Forelimb muscle (tissue), 1 donor: ENCODE measurements at regions not wholly inside any gene's neighbourhood (a gene's known extent, or its start where the extent isn't known, plus 50 kb on each side); places are given as distances from the start of the nearest gene placed in this dataset.

ENCODE experiments used
- DNase-seq: peaks from one replicate; pipeline ENCODE4 v3.0.0-alpha.2; 2013; ENCODE audit warnings: low read depth

- DNase-seq, result no peak
Observed at GRCh38 chr18:76573325-76574025, 78.4 kb upstream of the ZNF516 start.

DNA sequence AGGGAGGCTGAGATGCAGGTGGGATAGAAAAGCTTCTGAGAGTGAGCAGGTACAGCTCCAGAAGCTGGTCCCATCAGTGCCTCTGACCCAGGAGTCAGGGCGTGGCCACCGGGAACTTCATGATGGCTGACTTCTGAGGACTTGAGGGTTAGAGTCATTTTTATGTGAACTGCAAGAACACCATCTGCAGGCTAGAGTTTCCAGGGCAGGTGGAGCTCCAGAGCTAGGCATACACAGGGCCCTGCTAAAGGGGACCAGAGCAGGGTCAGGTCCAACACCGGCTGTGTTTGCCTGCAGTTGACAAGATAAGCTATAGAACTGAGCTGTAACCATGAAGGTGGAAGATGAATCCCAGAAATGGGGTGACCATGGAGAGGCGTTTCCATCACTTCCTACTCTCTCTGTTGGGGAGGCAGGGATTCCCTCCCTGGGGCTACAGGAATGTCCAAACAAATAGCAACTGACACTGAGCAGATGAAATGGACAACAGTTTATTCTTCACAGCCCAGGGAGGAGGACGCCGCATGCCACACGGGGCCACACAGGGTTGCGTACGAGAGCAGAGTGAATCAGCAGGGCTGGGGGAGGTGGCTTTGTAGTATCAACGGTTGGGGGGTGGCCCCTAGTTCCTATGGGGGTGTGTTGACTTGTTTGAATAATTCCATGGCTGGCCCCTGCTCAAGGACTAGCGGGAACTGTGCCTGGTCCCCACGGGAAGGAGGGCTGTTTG, 77.6 kb upstream of the ZNF516 start:
- DNase-seq, result no peak

DNA sequence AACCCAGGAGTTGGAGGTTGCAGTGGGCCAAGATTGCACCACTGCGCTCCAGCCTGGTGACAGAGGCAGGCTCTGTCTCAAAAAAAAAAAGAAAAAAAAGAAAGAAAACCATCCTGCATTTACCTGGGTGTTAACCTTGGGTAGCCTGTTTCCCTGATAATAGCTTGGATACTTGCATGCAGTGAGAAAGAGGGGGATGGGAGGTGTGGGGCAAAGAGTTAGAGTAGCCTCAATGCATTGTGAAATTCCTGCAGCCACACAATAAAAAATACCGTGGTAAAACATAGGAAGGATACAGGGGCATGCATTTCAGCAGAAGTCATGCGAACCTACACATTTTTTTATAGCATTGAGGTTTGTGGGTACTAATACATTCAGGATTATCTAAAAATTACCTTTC, 76.6 kb upstream of the ZNF516 start:
- DNase-seq, result no peak

DNA sequence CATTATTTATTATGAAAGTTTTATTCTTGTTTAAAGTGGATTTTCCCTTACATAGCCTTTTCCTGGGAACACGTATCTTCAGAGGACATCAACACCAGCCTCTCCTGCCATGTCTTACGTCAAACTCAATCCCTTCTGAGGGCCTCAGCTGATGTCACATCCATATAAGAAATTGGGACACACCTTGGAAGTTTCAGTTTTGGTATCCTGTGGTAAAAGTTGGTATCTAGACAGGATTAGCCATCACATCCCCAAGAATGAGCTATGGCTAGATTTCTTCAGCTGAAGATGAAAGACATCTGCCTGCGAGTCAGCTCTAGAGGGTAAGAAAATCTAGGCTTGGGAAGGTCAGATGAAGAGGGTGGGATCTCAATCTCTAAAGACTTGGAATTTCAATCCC, 75.8 kb upstream of the ZNF516 start:
- no peak for DNase-seq

GRCh38 chr18:76569644-76570419, 74.8 kb upstream of the ZNF516 start:
- DNase-seq, result no peak

GRCh38 chr18:76568731-76569130, 73.7 kb upstream of the ZNF516 start:
- no peak for DNase-seq

- no peak for DNase-seq
Observed at GRCh38 chr18:76567835-76568445, 72.9 kb upstream of the ZNF516 start.

DNA sequence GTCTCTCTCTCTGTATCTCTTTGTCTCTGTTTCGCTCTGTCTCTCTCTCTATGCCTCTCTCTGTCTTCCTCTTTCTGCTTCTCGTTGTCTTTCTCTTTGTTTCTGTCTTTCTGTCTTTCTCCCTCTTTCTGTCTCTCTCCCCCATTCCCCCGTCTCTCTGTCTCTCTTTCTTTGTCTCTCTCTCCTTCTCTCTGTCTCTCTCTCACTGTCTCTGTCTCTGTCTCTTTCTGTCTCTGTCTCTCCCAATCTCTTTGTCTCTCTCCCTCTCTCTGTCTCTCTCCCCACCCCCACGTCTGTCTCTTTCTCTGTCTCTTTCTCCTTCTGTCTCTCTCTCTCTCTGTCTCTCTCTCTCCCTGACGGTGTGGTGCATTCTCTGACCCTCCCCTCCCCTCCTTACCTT, 71.9 kb upstream of the ZNF516 start:
- no peak for DNase-seq

- DNase-seq, result peak; percentile 86
Observed at GRCh38 chr18:76565238-76566173, 70.5 kb upstream of the ZNF516 start.

DNA sequence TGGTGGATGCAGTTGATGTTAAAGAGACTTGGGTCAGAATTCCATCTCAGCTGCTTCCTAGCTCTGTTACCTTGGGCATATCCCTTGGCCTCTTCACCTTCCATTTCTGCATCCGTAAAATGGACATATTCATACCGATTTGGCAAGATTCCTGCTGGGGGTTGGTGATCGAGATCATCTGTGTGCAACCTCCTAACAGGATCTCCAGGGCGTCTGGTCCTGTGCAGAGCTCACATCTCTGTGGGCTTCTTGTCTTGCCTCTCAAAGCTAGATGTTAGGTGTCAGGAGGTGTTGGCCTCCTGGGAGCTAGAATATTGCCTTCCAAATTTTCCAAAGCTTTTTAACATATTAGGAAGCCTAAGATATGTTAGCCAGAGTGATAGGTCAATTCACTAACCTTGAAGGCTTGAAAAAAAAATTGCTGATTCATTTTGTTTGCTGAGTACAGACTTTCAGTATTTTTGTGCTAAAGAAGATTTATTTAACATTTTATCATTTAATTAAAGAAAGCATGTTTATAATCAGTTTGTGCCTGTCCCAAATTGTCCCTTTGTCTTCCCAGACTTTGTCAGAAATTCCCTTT, 69.7 kb upstream of the ZNF516 start:
- no peak for DNase-seq

DNA sequence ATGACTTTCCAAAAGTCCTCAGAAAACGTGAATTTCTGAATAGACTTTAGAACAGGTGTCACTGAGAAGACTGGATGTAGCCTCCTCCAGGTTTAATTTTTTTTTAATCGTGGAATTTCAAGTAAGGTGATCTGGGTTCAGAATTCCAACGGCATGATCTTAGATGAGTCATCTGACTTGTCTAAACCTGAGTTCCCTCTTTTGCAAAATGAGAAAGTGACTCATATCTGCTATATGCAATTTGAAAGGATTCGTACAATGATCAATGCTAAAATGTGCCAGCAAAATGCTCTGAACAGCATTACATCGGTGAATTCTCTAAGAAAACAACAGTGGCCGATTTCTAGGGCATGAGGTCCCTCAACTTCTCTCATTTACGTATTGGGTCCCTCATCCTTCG, 69.1 kb upstream of the ZNF516 start:
- no peak for DNase-seq

DNA sequence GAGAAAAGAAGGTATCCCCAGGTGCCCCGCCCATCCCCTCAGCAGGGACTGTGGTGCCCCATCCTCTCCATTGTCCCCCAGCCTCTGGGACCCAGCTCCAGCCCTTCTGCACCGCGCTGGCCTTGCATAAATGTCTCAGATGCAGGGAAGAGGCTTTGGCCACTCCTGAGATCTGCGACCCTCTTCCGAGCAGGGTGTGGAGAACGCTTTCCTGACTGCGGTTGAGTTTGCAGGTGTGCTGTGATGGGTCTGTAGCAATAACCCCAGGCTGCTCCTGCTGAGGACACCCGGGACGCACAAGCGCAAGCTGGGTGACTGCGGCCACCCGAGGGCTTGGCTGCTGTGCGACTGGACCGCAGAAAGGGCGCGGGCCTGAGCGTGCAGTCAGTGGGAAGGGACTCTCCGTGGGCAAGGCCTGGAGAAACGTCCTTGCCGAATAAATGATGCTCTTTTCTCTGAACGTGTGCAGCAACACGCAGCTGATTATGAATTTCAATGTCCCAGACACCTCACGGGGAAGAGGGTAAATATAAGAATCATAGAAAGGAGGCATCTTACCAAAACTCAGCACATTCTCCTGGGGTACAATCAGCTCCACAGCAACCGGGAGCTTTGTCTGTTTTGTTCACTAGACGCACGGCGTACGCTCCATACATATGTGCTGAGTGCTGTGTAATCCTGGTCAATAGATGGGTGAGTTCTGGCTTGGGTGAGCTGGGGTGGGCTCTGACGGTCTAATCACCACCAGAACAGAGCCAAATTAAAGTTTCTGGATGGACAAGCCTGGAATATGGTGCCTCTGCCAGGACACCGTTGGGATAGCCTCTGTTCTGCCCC, 67.5 kb upstream of the ZNF516 start:
- no peak for DNase-seq

GRCh38 chr18:76558881-76559667, 64.0 kb upstream of the ZNF516 start:
- no peak for DNase-seq

DNA sequence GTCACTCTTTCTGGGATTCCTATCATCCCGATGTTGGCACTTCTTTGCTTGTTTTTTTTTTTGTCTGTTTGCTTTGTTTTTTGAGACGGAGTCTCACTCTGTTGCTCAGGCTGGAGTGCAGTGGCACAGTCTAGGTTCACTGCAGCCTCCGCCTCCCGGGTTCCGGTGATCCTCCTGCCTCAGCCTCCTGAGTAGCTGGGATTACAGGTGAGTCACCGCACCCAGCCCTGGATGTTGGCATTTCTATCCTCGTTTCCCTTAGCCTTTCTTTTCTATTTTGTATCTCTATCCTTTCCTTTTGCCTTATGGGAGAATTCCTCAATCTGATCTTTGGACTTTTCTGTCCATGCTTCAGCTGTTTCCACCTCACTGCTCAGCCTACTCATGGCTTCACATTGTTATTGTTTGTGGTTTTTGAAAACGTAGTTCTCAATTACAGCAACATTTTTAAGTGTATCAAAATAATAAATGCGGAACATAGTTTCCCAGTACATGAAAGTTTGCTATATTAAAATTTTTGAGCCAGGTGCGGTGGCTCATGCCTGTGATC, 62.1 kb upstream of the ZNF516 start:
- DNase-seq, result no peak

- DNase-seq, result no peak
Observed at GRCh38 chr18:76554547-76555222, 59.6 kb upstream of the ZNF516 start.

DNA sequence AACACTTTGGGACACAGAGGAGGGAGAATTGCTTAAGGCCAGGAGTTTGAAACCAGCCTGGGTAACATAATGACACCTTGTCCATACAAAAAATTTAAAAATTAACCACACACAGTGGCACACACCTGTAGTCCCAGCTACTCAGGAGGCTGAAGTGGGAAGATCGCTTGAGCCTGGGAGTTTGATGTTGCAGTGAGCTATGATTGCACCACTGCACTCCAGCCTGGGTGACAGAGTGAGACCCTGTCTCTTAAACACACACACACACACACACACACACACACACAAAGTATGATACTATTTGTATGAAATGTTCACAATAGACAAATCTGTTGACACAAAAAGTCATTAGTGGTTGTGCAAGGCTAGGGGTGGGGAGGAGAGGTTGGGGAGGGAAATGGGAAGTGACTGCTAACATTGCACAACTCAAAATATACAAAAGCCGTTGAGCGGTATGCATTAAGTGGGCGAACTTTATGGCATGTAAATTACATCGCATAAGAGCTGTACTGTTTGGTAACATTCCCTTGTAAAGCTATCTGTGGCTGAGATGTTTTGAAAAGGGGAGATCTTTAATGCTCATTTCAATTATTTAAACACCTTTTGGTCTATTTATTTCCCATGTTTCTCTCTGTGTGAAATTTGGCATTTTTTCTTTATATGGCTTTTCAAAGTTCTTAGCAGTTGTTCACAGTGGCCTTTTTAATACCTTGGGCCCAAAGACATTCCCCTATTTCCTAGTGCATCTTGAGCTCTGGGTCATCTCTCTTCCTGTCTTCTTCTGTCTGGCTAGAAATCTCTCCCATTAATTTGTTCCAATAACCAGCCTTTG, 58.9 kb upstream of the ZNF516 start:
- DNase-seq, result no peak

DNA sequence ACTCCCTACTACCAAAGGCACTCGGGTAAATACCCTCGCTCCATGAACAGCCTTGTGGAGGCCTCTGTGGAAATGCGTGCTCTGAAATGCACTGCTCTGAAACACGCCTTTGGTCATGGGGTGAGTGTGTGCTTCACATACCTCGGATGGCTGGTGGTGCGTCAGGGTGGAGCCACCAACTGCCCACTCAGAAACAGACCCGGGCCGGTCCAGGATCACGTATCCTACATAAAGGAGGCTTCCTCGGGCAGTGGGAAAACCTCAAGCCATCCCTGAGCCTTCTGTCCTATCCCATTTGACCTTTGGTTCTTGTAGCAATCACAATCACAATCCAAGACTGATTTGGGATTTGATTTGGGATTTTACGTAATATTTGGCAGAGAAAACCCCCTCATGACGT, 53.5 kb upstream of the ZNF516 start:
- no peak for DNase-seq
